ENCODE measurements at regions not wholly inside any gene's neighbourhood (a gene's known extent, or its start where the extent isn't known, plus 50 kb on each side); places are given as distances from the start of the nearest gene placed in this dataset.

GRCh38 chr4:151611960-151612359 lies 148.8 kb downstream of the GATB start:
- DNase-seq, result no peak

GRCh38 chr4:151613290-151613689 lies 147.5 kb downstream of the GATB start:
- DNase-seq, result no peak

GRCh38 chr4:151614561-151614960 lies 146.2 kb downstream of the GATB start:
- DNase-seq, result no peak

- no peak for DNase-seq
Measured at GRCh38 chr4:151618858-151619257, 141.9 kb downstream of the GATB start.

- DNase-seq, result no peak
Measured at GRCh38 chr4:151620066-151620465, 140.7 kb downstream of the GATB start.

Data from NCI-H187 (cell line).